PC-3 (cell line): ENCODE measurements at regions not wholly inside any gene's neighbourhood (a gene's known extent, or its start where the extent isn't known, plus 50 kb on each side); places are given as distances from the start of the nearest gene placed in this dataset.

Experiments
- EZH2 ChIP-seq: fragments of 300-600 bp; sonication (generic); IDR thresholded peaks from one replicate; pipeline ENCODE4 v1.6.1; 2017; ENCODE audit warnings: antibody characterized with exemption, mild to moderate bottlenecking, low read length; ENCODE audit not compliant: unreplicated experiment
- TF ChIP-seq, protein P1 (sequence below): fragments of 300-600 bp; sonication (generic); conservative IDR thresholded peaks from 2 replicates; pipeline ENCODE4 v1.5.1; 2017; ENCODE audit warnings: antibody characterized with exemption, low read depth, mild to moderate bottlenecking, low read length

DNA sequence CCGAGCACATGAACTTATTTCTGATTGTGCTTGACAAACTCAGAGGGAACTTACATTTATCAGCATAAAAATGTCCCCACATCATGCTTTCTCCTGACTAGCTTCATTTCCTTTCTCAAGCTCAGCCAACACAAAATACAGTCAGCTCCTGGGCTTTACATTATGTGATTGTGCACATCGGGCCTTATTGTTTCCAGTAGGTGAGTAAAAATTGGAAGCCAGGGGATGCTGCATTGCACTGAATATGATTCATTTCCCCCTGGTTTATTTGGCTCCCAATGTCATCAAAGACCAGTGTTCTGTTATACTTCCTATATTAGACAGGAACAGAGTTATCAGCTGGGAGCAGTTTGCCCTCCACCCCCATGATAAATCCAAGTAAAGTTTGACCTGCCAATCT, 521.8 kb downstream of the RMST start:
- TF ChIP-seq, protein P1, sequence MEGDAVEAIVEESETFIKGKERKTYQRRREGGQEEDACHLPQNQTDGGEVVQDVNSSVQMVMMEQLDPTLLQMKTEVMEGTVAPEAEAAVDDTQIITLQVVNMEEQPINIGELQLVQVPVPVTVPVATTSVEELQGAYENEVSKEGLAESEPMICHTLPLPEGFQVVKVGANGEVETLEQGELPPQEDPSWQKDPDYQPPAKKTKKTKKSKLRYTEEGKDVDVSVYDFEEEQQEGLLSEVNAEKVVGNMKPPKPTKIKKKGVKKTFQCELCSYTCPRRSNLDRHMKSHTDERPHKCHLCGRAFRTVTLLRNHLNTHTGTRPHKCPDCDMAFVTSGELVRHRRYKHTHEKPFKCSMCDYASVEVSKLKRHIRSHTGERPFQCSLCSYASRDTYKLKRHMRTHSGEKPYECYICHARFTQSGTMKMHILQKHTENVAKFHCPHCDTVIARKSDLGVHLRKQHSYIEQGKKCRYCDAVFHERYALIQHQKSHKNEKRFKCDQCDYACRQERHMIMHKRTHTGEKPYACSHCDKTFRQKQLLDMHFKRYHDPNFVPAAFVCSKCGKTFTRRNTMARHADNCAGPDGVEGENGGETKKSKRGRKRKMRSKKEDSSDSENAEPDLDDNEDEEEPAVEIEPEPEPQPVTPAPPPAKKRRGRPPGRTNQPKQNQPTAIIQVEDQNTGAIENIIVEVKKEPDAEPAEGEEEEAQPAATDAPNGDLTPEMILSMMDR: no peak
- TF ChIP-seq EZH2: no peak
